Smooth muscle cell (in vitro differentiated cells): ENCODE measurements at regions not wholly inside any gene's neighbourhood (a gene's known extent, or its start where the extent isn't known, plus 50 kb on each side); places are given as distances from the start of the nearest gene placed in this dataset.
"Not testable (repeated sequence)": the region's sequence is repeated elsewhere in the genome, so short reads cannot be mapped to it uniquely, and the experiment has no call there.

ENCODE experiments used
- DNase-seq: peaks from one replicate; lab custom pipeline; 2025; ENCODE audit not compliant: unreplicated experiment; lab: John Stamatoyannopoulos, UW
- H2AFZ ChIP-seq: fragments of 200-600 bp; sonication (generic); 2 replicates; pipeline ENCODE4 v1.6.0; 2016; ENCODE audit warnings: antibody characterized with exemption, low read depth, mild to moderate bottlenecking
- H3F3A ChIP-seq: fragments of 200-600 bp; sonication (generic); 2 replicates; pipeline ENCODE4 v1.6.0; 2017; ENCODE audit warnings: antibody characterized with exemption, low read depth
- H3K27ac ChIP-seq: fragments of 200-600 bp; sonication (generic); 2 replicates; pipeline ENCODE4 v1.5.1; 2016; ENCODE audit warnings: low read depth, mild to moderate bottlenecking
- H3K27me3 ChIP-seq: fragments of 200-600 bp; sonication (generic); 2 replicates; pipeline ENCODE4 v1.6.1; 2016; ENCODE audit warnings: low read depth, mild to moderate bottlenecking
- H3K36me3 ChIP-seq: fragments of 200-600 bp; sonication (generic); 2 replicates; pipeline ENCODE4 v1.5.1; 2016; ENCODE audit warnings: low read depth
- H3K4me1 ChIP-seq: fragments of 200-600 bp; sonication (generic); 2 replicates; pipeline ENCODE4 v1.5.1; 2016; ENCODE audit warnings: low read depth
- H3K4me2 ChIP-seq: fragments of 200-600 bp; sonication (generic); 2 replicates; pipeline ENCODE4 v1.6.0; 2016; ENCODE audit warnings: mild to moderate bottlenecking
- H3K4me3 ChIP-seq: fragments of 200-600 bp; sonication (generic); 2 replicates; pipeline ENCODE4 v1.5.1; 2016; ENCODE audit warnings: mild to moderate bottlenecking
- H3K79me2 ChIP-seq: fragments of 200-600 bp; sonication (generic); 2 replicates; pipeline ENCODE4 v1.6.0; 2016; ENCODE audit warnings: low read depth, mild to moderate bottlenecking
- H3K9ac ChIP-seq: fragments of 200-600 bp; sonication (generic); 2 replicates; pipeline ENCODE4 v1.6.0; 2016; ENCODE audit warnings: low read depth
- H3K9me3 ChIP-seq: fragments of 200-600 bp; sonication (generic); replicated peaks from 2 replicates; pipeline ENCODE4 v1.5.1; 2016; ENCODE audit warnings: low read depth
- H4K20me1 ChIP-seq: fragments of 200-600 bp; sonication (generic); 2 replicates; pipeline ENCODE4 v1.6.0; 2016; ENCODE audit warnings: low read depth
- WGBS: methylation state at CpG from one replicate; pipeline ENCODE4 v1.1.7; 2016; ENCODE audit warnings: low lambda C conversion rate; 5-methylcytosine and 5-hydroxymethylcytosine counted together
- TF ChIP-seq, protein P1 (sequence below): fragments of 200-600 bp; sonication (generic); IDR thresholded peaks from 2 replicates; pipeline ENCODE4 v1.5.1; 2017; ENCODE audit warnings: borderline replicate concordance, mild to moderate bottlenecking, antibody characterized with exemption; ENCODE audit not compliant: insufficient read depth, poor library complexity, severe bottlenecking

DNA sequence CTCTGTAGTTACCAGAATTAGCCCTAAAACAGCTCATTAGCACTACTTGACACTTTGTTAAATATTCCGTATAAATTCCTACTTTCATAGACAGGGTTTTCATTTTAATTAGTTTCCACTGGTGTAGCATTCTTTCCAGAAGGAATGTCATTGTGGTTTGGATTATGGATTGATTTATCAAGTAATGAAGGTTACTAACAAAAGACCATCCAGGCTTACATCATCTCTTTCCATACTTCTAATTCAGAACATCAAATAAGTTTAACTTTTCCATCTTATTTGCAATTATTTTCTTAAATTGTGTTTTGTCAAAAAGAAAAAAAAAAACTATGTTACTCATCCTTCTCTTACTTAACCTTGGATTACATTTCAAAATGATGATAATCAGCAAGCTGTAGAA is 231.8 kb upstream of the SPOPL start:
- Histone ChIP-seq H3K4me1 (peaks cover 1% of the 10 kb centered on the region), H4K20me1 (no peaks in the 10 kb centered on the region), H3F3A (no peaks in the 10 kb centered on the region), H3K36me3 (no peaks in the 10 kb centered on the region), H3K9ac (no peak overlapping the region), H3K27me3 (no peaks in the 10 kb centered on the region), H3K79me2 (no peaks in the 10 kb centered on the region), H3K9me3 (no peaks in the 10 kb centered on the region), H3K27ac (no peak overlapping the region), H3K4me3 (no peak overlapping the region), H2AFZ (no peak overlapping the region), H3K4me2 (no peak overlapping the region)
- no peak for DNase-seq
- WGBS = 83% methylated on average over 1 of the region's 1 CpG
- TF ChIP-seq, protein P1, sequence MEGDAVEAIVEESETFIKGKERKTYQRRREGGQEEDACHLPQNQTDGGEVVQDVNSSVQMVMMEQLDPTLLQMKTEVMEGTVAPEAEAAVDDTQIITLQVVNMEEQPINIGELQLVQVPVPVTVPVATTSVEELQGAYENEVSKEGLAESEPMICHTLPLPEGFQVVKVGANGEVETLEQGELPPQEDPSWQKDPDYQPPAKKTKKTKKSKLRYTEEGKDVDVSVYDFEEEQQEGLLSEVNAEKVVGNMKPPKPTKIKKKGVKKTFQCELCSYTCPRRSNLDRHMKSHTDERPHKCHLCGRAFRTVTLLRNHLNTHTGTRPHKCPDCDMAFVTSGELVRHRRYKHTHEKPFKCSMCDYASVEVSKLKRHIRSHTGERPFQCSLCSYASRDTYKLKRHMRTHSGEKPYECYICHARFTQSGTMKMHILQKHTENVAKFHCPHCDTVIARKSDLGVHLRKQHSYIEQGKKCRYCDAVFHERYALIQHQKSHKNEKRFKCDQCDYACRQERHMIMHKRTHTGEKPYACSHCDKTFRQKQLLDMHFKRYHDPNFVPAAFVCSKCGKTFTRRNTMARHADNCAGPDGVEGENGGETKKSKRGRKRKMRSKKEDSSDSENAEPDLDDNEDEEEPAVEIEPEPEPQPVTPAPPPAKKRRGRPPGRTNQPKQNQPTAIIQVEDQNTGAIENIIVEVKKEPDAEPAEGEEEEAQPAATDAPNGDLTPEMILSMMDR = no peak

DNA sequence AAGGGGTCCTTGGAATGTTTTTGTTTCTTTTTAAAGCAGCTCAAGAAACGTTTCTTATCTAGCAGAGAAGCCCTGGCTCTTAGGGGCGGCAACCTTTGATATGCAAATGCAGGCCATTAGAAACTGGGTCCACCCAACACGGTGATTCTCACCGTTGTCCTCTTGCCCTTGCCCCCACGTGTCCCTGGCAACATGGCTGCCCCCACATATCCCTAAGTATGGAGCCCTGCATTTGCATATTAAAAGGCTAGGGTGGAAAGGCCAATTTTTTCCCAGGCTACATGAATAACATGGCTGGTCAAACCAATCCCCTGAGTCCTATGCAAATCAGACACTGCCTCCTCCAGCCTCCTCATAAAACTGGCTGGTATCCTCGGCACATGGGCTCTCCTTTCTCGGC is 230.1 kb upstream of the SPOPL start:
- H3K9ac ChIP-seq = no peak overlapping the region
- no peaks in the 10 kb centered on the region for H3K79me2 ChIP-seq
- no peaks in the 10 kb centered on the region for H3K9me3 ChIP-seq
- no peaks in the 10 kb centered on the region for H4K20me1 ChIP-seq
- no peaks in the 10 kb centered on the region for H3K36me3 ChIP-seq
- H3F3A ChIP-seq = no peaks in the 10 kb centered on the region
- no peaks in the 10 kb centered on the region for H3K27me3 ChIP-seq
- DNase-seq = no peak
- WGBS = 63% methylated on average over 7 of the region's 7 CpGs
- no peak overlapping the region for H3K4me3 ChIP-seq
- H3K27ac ChIP-seq = no peak overlapping the region
- H3K4me1 ChIP-seq = peaks cover 18% of the 10 kb centered on the region
- no peak overlapping the region for H2AFZ ChIP-seq
- TF ChIP-seq, protein P1 = no peak
- H3K4me2 ChIP-seq = no peak overlapping the region

DNA sequence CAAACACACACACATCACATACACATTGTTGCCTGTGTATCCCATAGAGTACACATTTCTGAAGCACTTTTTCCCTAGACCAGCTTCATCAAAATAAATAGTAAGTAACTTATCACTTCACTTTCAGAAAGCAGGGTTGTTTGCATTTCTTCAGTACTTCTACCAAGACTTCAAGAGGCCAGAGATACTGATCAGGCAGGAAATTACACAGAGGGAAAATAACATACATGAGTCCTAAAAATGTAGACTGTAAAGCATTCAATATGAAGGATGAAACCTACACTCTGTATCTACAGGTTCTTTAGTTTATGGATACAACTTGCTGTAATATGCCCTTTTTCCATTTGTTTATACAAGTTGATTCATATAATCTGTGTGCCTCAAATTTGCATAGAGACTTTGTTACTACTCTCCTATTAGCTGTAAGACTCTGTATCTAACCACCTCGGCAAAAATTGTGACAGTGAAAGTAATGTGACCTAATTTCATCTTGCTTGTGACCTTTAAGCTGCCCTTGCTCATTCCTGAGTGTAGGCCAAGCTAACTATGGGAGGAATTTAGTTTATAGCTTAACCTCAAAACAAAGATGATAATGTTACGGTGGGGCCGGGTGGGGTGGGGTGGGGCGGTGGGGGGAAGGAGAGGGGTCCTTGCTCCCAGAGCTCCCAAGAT is 228.9 kb upstream of the SPOPL start:
- no peak overlapping the region for H3K4me2 ChIP-seq
- 76% methylated on average over 4 of the region's 4 CpGs for WGBS
- no peaks in the 10 kb centered on the region for H3K9me3 ChIP-seq
- DNase-seq = no peak
- TF ChIP-seq, protein P1 = no peak
- H3F3A ChIP-seq = no peaks in the 10 kb centered on the region
- H2AFZ ChIP-seq = no peak overlapping the region
- H3K4me1 ChIP-seq = peaks cover 29% of the 10 kb centered on the region
- H3K79me2 ChIP-seq = no peaks in the 10 kb centered on the region
- no peak overlapping the region for H3K27ac ChIP-seq
- H3K27me3 ChIP-seq = no peaks in the 10 kb centered on the region
- H3K9ac ChIP-seq = no peak overlapping the region
- no peak overlapping the region for H3K4me3 ChIP-seq
- H3K36me3 ChIP-seq = no peaks in the 10 kb centered on the region
- no peaks in the 10 kb centered on the region for H4K20me1 ChIP-seq

DNA sequence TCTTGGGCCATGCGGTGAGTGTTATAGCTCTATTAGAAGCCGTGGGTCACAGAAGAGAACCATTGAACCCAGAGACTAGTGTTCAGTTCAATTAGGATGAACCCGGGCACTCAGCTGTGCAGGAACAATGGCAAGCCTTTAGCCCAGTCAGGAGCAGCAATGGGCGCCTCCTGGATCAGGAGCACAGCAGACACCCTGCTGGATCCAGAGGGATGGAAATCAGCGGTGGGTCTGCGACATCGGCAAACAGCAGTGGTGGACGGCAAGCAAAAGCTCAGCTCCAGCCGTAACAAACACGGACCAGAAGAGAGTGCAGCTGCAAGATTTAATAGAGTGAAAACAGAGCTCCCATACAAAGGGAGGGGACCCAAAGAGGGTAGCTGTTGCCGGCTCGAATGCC is 228.3 kb upstream of the SPOPL start:
- not testable (repeated sequence) for H3F3A ChIP-seq, H4K20me1 ChIP-seq, H3K79me2 ChIP-seq, H3K36me3 ChIP-seq, H3K4me2 ChIP-seq, H3K27ac ChIP-seq, H3K9me3 ChIP-seq, H3K9ac ChIP-seq, H2AFZ ChIP-seq, H3K4me3 ChIP-seq, H3K27me3 ChIP-seq, DNase-seq
- peaks cover 30% of the 10 kb centered on the region for H3K4me1 ChIP-seq
- WGBS = 87% methylated on average over 12 of the region's 12 CpGs
